ENCODE measurements at regions not wholly inside any gene's neighbourhood (a gene's known extent, or its start where the extent isn't known, plus 50 kb on each side); places are given as distances from the start of the nearest gene placed in this dataset.

- H3K4me3 ChIP-seq (ENCODE audit: low read depth, low read length), result no peak overlapping the region
- ATAC-seq (ENCODE audit: low read depth in 2 of 2), result no peak
- H3K27me3 ChIP-seq (ENCODE audit: control insufficient read depth, insufficient read depth, low read length), result no peaks in the 10 kb centered on the region
- Mint-ChIP-seq H3K36me3 (peaks cover 4% of the 10 kb centered on the region), H3K27me3 (peaks cover 6% of the 10 kb centered on the region), H3K4me1 (no peaks in the 10 kb centered on the region), H3K27ac (no peak overlapping the region), H3K4me3 (no peak overlapping the region), H3K9me3 (peaks cover 0 to 4% (median 0%) of the 10 kb centered on the region in 7 donors)
- no peaks in the 10 kb centered on the region for H3K4me1 ChIP-seq (ENCODE audit: control insufficient read depth, insufficient read depth, low read length, poor library complexity, severe bottlenecking)
- no peaks in the 10 kb centered on the region for H3K9me3 ChIP-seq (ENCODE audit: control insufficient read depth in 2 of 2, low read length in 2 of 2)
- H3K27ac ChIP-seq (ENCODE audit: insufficient read depth, low read length, poor library complexity, severe bottlenecking), result no peak overlapping the region
- no peaks in the 10 kb centered on the region for H3K36me3 ChIP-seq (ENCODE audit: control insufficient read depth, insufficient read depth, low read length)
- no peak for DNase-seq
These were observed 325.5 kb upstream of the ARID1B start for GRCh38 chr6:156451726-156452125.

DNA sequence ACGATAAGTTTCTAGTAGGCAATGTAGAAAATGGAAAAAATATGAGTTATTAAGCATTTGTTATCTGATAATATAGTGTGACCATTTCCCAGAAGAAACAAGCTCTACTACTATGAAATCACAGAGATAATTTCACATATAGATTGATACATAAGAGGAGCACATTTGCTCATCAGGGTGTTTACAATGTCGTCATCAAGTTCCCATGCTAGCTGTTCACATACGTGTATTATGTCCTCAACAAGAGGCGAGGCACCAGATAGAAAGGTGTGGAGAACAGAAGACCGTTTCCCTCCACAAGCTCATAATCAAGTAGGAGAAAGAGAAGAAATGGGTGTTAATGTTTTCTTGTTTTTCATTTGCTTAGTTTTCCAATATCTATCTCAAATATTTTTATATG, 326.1 kb upstream of the ARID1B start:
- Mint-ChIP-seq H3K4me3 (no peak overlapping the region), H3K27ac (no peak overlapping the region), H3K4me1 (no peaks in the 10 kb centered on the region), H3K36me3 (peaks cover 4% of the 10 kb centered on the region), H3K9me3 (peaks cover 0 to 4% (median 0%) of the 10 kb centered on the region in 7 donors), H3K27me3 (peaks cover 6% of the 10 kb centered on the region)
- H3K36me3 ChIP-seq (ENCODE audit: control insufficient read depth, insufficient read depth, low read length), result no peaks in the 10 kb centered on the region
- no peak overlapping the region for H3K4me3 ChIP-seq (ENCODE audit: low read depth, low read length)
- no peaks in the 10 kb centered on the region for H3K9me3 ChIP-seq (ENCODE audit: control insufficient read depth in 2 of 2, low read length in 2 of 2)
- no peak for ATAC-seq (ENCODE audit: low read depth in 2 of 2)
- no peaks in the 10 kb centered on the region for H3K4me1 ChIP-seq (ENCODE audit: control insufficient read depth, insufficient read depth, low read length, poor library complexity, severe bottlenecking)
- H3K27me3 ChIP-seq (ENCODE audit: control insufficient read depth, insufficient read depth, low read length), result no peaks in the 10 kb centered on the region
- no peak for DNase-seq
- H3K27ac ChIP-seq (ENCODE audit: insufficient read depth, low read length, poor library complexity, severe bottlenecking), result no peak overlapping the region

GRCh38 chr6:156450421-156450820, 326.8 kb upstream of the ARID1B start:
- H3K4me1 ChIP-seq (ENCODE audit: control insufficient read depth, insufficient read depth, low read length, poor library complexity, severe bottlenecking), result no peaks in the 10 kb centered on the region

GRCh38 chr6:156449569-156449968, 327.6 kb upstream of the ARID1B start:
- no peaks in the 10 kb centered on the region for H3K4me1 ChIP-seq (ENCODE audit: control insufficient read depth, insufficient read depth, low read length, poor library complexity, severe bottlenecking)
- Mint-ChIP-seq H3K4me3 (no peak overlapping the region), H3K9me3 (peaks cover 0 to 5% (median under 1%) of the 10 kb centered on the region in 7 donors), H3K36me3 (peaks cover 7% of the 10 kb centered on the region), H3K27me3 (peaks cover 6% of the 10 kb centered on the region), H3K4me1 (no peaks in the 10 kb centered on the region), H3K27ac (no peak overlapping the region)
- no peaks in the 10 kb centered on the region for H3K36me3 ChIP-seq (ENCODE audit: control insufficient read depth, insufficient read depth, low read length)
- H3K9me3 ChIP-seq (ENCODE audit: control insufficient read depth in 2 of 2, low read length in 2 of 2), result no peaks in the 10 kb centered on the region
- DNase-seq, result no peak
- H3K27me3 ChIP-seq (ENCODE audit: control insufficient read depth, insufficient read depth, low read length), result no peaks in the 10 kb centered on the region
- H3K27ac ChIP-seq (ENCODE audit: insufficient read depth, low read length, poor library complexity, severe bottlenecking), result no peak overlapping the region
- no peak for ATAC-seq (ENCODE audit: low read depth in 2 of 2)
- H3K4me3 ChIP-seq (ENCODE audit: low read depth, low read length), result no peak overlapping the region

More at GRCh38 chr6:156450421-156450820, 326.8 kb upstream of the ARID1B start:
- Mint-ChIP-seq H3K4me1 (no peaks in the 10 kb centered on the region), H3K4me3 (no peak overlapping the region), H3K36me3 (peaks cover 4% of the 10 kb centered on the region), H3K27me3 (peaks cover 6% of the 10 kb centered on the region), H3K27ac (no peak overlapping the region), H3K9me3 (peaks cover 0 to 4% (median 0%) of the 10 kb centered on the region in 7 donors)
- no peaks in the 10 kb centered on the region for H3K9me3 ChIP-seq (ENCODE audit: control insufficient read depth in 2 of 2, low read length in 2 of 2)
- DNase-seq, result no peak
- no peaks in the 10 kb centered on the region for H3K27me3 ChIP-seq (ENCODE audit: control insufficient read depth, insufficient read depth, low read length)
- ATAC-seq (ENCODE audit: low read depth in 2 of 2), result no peak
- H3K4me3 ChIP-seq (ENCODE audit: low read depth, low read length), result no peak overlapping the region
- no peaks in the 10 kb centered on the region for H3K36me3 ChIP-seq (ENCODE audit: control insufficient read depth, insufficient read depth, low read length)
- H3K27ac ChIP-seq (ENCODE audit: insufficient read depth, low read length, poor library complexity, severe bottlenecking), result no peak overlapping the region

- DNase-seq (no peak), ATAC-seq (ENCODE audit: low read depth in 2 of 2) (no peak)
- no peak overlapping the region for H3K27ac Mint-ChIP-seq
- H3K27me3 ChIP-seq (ENCODE audit: control insufficient read depth, insufficient read depth, low read length), result no peaks in the 10 kb centered on the region
- peaks cover 7% of the 10 kb centered on the region for H3K36me3 Mint-ChIP-seq
- H3K9me3 ChIP-seq (ENCODE audit: control insufficient read depth in 2 of 2, low read length in 2 of 2), result no peaks in the 10 kb centered on the region
- H3K4me1 Mint-ChIP-seq, result no peaks in the 10 kb centered on the region
- no peaks in the 10 kb centered on the region for H3K36me3 ChIP-seq (ENCODE audit: control insufficient read depth, insufficient read depth, low read length)
- H3K27ac ChIP-seq (ENCODE audit: insufficient read depth, low read length, poor library complexity, severe bottlenecking), result no peak overlapping the region
- no peak overlapping the region for H3K4me3 ChIP-seq (ENCODE audit: low read depth, low read length)
- H3K4me3 Mint-ChIP-seq, result no peak overlapping the region
- no peaks in the 10 kb centered on the region for H3K4me1 ChIP-seq (ENCODE audit: control insufficient read depth, insufficient read depth, low read length, poor library complexity, severe bottlenecking)
- peaks cover 0 to 7% (median 2%) of the 10 kb centered on the region in 7 donors for H3K9me3 Mint-ChIP-seq
- H3K27me3 Mint-ChIP-seq, result peaks cover 7% of the 10 kb centered on the region
These were observed 328.1 kb upstream of the ARID1B start for GRCh38 chr6:156449128-156449527.

GRCh38 chr6:156448579-156448978, 328.6 kb upstream of the ARID1B start:
- Histone ChIP-seq H3K9me3 (ENCODE audit: control insufficient read depth in 2 of 2, low read length in 2 of 2) (no peaks in the 10 kb centered on the region), H3K36me3 (ENCODE audit: control insufficient read depth, insufficient read depth, low read length) (no peaks in the 10 kb centered on the region), H3K4me1 (ENCODE audit: control insufficient read depth, insufficient read depth, low read length, poor library complexity, severe bottlenecking) (no peaks in the 10 kb centered on the region), H3K27ac (ENCODE audit: insufficient read depth, low read length, poor library complexity, severe bottlenecking) (no peak overlapping the region), H3K4me3 (ENCODE audit: low read depth, low read length) (no peak overlapping the region), H3K27me3 (ENCODE audit: control insufficient read depth, insufficient read depth, low read length) (no peaks in the 10 kb centered on the region)
- DNase-seq (no peak), ATAC-seq (ENCODE audit: low read depth in 2 of 2) (no peak)
- H3K4me3 Mint-ChIP-seq, result no peak overlapping the region
- H3K36me3 Mint-ChIP-seq, result peaks cover 5% of the 10 kb centered on the region
- no peak overlapping the region for H3K27ac Mint-ChIP-seq
- H3K4me1 Mint-ChIP-seq, result no peaks in the 10 kb centered on the region
- peaks cover 7% of the 10 kb centered on the region for H3K27me3 Mint-ChIP-seq
- H3K9me3 Mint-ChIP-seq, result peaks cover 0 to 7% (median 2%) of the 10 kb centered on the region in 7 donors

DNA sequence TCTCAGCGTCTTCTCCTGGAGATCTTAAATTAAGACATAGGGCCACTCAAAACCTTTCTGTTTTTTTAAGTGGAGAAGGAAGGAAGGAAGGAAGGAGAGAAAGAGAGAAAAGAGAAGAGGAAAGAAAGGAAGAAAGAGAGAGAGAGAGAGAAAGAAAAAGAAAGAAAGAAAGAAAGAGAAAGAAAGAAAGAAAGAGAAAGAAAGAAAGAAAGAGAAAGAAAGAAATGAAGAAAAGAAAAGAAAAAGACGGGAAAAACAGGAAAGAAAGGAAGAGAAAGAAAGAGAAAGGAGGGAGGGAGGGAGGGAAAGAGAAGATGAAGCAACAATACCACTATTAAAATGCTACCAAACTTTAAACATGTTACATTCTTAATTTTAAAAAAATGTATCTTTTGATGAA, 336.5 kb upstream of the ARID1B start:
- no peak for ATAC-seq (ENCODE audit: low read depth in 2 of 2)

GRCh38 chr6:156438350-156438923, 338.7 kb upstream of the ARID1B start:
- Mint-ChIP-seq H3K36me3 (no peaks in the 10 kb centered on the region), H3K4me1 (no peaks in the 10 kb centered on the region), H3K27ac (no peak overlapping the region), H3K27me3 (peaks cover 11% of the 10 kb centered on the region), H3K4me3 (no peak overlapping the region), H3K9me3 (peaks cover 0 to 4% (median 2%) of the 10 kb centered on the region in 7 donors)
- no peaks in the 10 kb centered on the region for H3K9me3 ChIP-seq (ENCODE audit: control insufficient read depth in 2 of 2, low read length in 2 of 2)
- no peaks in the 10 kb centered on the region for H3K36me3 ChIP-seq (ENCODE audit: control insufficient read depth, insufficient read depth, low read length)
- no peaks in the 10 kb centered on the region for H3K4me1 ChIP-seq (ENCODE audit: control insufficient read depth, insufficient read depth, low read length, poor library complexity, severe bottlenecking)
- no peak overlapping the region for H3K27ac ChIP-seq (ENCODE audit: insufficient read depth, low read length, poor library complexity, severe bottlenecking)
- no peak overlapping the region for H3K4me3 ChIP-seq (ENCODE audit: low read depth, low read length)
- no peaks in the 10 kb centered on the region for H3K27me3 ChIP-seq (ENCODE audit: control insufficient read depth, insufficient read depth, low read length)
- DNase-seq, result no peak
- ATAC-seq (ENCODE audit: low read depth in 2 of 2), result no peak

More for the DNA sequence above, 336.5 kb upstream of the ARID1B start:
- Histone ChIP-seq H3K27ac (ENCODE audit: insufficient read depth, low read length, poor library complexity, severe bottlenecking) (no peak overlapping the region), H3K4me3 (ENCODE audit: low read depth, low read length) (no peak overlapping the region), H3K36me3 (ENCODE audit: control insufficient read depth, insufficient read depth, low read length) (no peaks in the 10 kb centered on the region), H3K9me3 (ENCODE audit: control insufficient read depth in 2 of 2, low read length in 2 of 2) (no peaks in the 10 kb centered on the region), H3K4me1 (ENCODE audit: control insufficient read depth, insufficient read depth, low read length, poor library complexity, severe bottlenecking) (no peaks in the 10 kb centered on the region), H3K27me3 (ENCODE audit: control insufficient read depth, insufficient read depth, low read length) (no peaks in the 10 kb centered on the region)
- H3K36me3 Mint-ChIP-seq, result peaks cover 5% of the 10 kb centered on the region
- no peak overlapping the region for H3K4me3 Mint-ChIP-seq
- H3K27me3 Mint-ChIP-seq, result peaks cover 18% of the 10 kb centered on the region
- H3K9me3 Mint-ChIP-seq, result peaks cover 0 to 6% (median 0%) of the 10 kb centered on the region in 7 donors
- no peaks in the 10 kb centered on the region for H3K4me1 Mint-ChIP-seq
- H3K27ac Mint-ChIP-seq, result no peak overlapping the region
- DNase-seq, result no peak

Measured in CD4-positive, CD25-positive, alpha-beta regulatory T cell (primary cell).